Esophagus (tissue), 2 donors: ENCODE measurements at regions not wholly inside any gene's neighbourhood (a gene's known extent, or its start where the extent isn't known, plus 50 kb on each side); places are given as distances from the start of the nearest gene placed in this dataset.

Experiments
- H3K27ac ChIP-seq, 2 donors: one replicate each; pipeline ENCODE4 v1.5.1; 2013; ENCODE audit warnings: low read depth in 2 of 2, mild to moderate bottlenecking in 2 of 2, inconsistent platforms in 1 of 2, low read length in 1 of 2, moderate library complexity in 1 of 2
- H3K27me3 ChIP-seq, 2 donors: one replicate each; pipeline ENCODE4 v1.6.1; 2013; ENCODE audit warnings: low read length in 2 of 2, control low read depth in 1 of 2, mild to moderate bottlenecking in 1 of 2; ENCODE audit not compliant: insufficient read depth in 2 of 2, control insufficient read depth in 1 of 2
- H3K36me3 ChIP-seq, 2 donors: one replicate each; pipeline ENCODE4 v1.6.1; 2013; ENCODE audit warnings: low read length in 1 of 2; ENCODE audit not compliant: control insufficient read depth in 2 of 2, insufficient read depth in 2 of 2
- H3K4me1 ChIP-seq, 2 donors: one replicate each; pipeline ENCODE4 v1.6.1; 2013; ENCODE audit warnings: low read length in 1 of 2; ENCODE audit not compliant: control insufficient read depth in 2 of 2, insufficient read depth in 2 of 2
- H3K4me3 ChIP-seq, 2 donors: one replicate each; pipeline ENCODE4 v1.5.1; 2013; ENCODE audit warnings: low read length in 2 of 2, mild to moderate bottlenecking in 2 of 2, low read depth in 1 of 2, moderate library complexity in 1 of 2
- H3K9me3 ChIP-seq, 2 donors: one replicate each; pipeline ENCODE4 v1.6.1; 2013; ENCODE audit warnings: mild to moderate bottlenecking in 2 of 2, low read depth in 1 of 2, low read length in 1 of 2, moderate library complexity in 1 of 2; ENCODE audit not compliant: control insufficient read depth in 2 of 2, insufficient read depth in 1 of 2
- WGBS, 2 donors: extraction: QIAGEN DNeasy Blood & Tissue Kit; methylation state at CpG; one replicate each; pipeline ENCODE4 v1.1.7; 2013; 5-methylcytosine and 5-hydroxymethylcytosine counted together
- donor health status: healthy with polysubstance abuse.
- donor health status: Bipolar disorder and iron deficiency.

GRCh38 chr2:219946529-219946928 lies 319.1 kb downstream of the SLC4A3 start:
- Histone ChIP-seq H3K27me3 (no peaks in the 10 kb centered on the region), H3K36me3 (no peaks in the 10 kb centered on the region), H3K9me3 (no peaks in the 10 kb centered on the region)

GRCh38 chr2:219947575-219947974 lies 320.1 kb downstream of the SLC4A3 start:
- H3K27ac ChIP-seq, result no peak overlapping the region
- no peaks in the 10 kb centered on the region for H3K9me3 ChIP-seq
- no peak overlapping the region for H3K4me3 ChIP-seq
- H3K4me1 ChIP-seq, result no peaks in the 10 kb centered on the region
- no peaks in the 10 kb centered on the region for H3K27me3 ChIP-seq
- 86 to 92% methylated on average over 3 of the region's 3 CpGs for WGBS, 2 donors
- H3K36me3 ChIP-seq, result no peaks in the 10 kb centered on the region

More at GRCh38 chr2:219946529-219946928, 319.1 kb downstream of the SLC4A3 start:
- H3K27ac ChIP-seq, result no peak overlapping the region
- no peak overlapping the region for H3K4me3 ChIP-seq
- no peaks in the 10 kb centered on the region for H3K4me1 ChIP-seq

- Histone ChIP-seq H3K36me3 (no peaks in the 10 kb centered on the region), H3K4me3 (no peak overlapping the region), H3K9me3 (no peaks in the 10 kb centered on the region), H3K27ac (no peak overlapping the region), H3K27me3 (no peaks in the 10 kb centered on the region), H3K4me1 (no peaks in the 10 kb centered on the region)
- WGBS, 2 donors, result 81 to 89% methylated on average over 3 of the region's 3 CpGs
Measured at GRCh38 chr2:219949053-219949452, 321.6 kb downstream of the SLC4A3 start.

- no peak overlapping the region for H3K4me3 ChIP-seq
- H3K27ac ChIP-seq, result no peak overlapping the region
- no peaks in the 10 kb centered on the region for H3K36me3 ChIP-seq
- H3K4me1 ChIP-seq, result no peaks in the 10 kb centered on the region
- no peaks in the 10 kb centered on the region for H3K9me3 ChIP-seq
- H3K27me3 ChIP-seq, result no peaks in the 10 kb centered on the region
Measured at GRCh38 chr2:219951099-219951498, 323.7 kb downstream of the SLC4A3 start.

GRCh38 chr2:219954331-219954730 lies 326.9 kb downstream of the SLC4A3 start:
- no peak overlapping the region for H3K27ac ChIP-seq
- no peaks in the 10 kb centered on the region for H3K36me3 ChIP-seq
- H3K9me3 ChIP-seq, result peaks cover 0 to 3% of the 10 kb centered on the region in 2 donors
- no peaks in the 10 kb centered on the region for H3K27me3 ChIP-seq
- no peak overlapping the region for H3K4me3 ChIP-seq
- 37 to 40% methylated on average over 1 of the region's 1 CpG for WGBS, 2 donors
- H3K4me1 ChIP-seq, result no peaks in the 10 kb centered on the region

- Histone ChIP-seq H3K27ac (no peak overlapping the region), H3K4me3 (no peak overlapping the region), H3K9me3 (peaks cover 0 to 3% of the 10 kb centered on the region in 2 donors), H3K27me3 (no peaks in the 10 kb centered on the region), H3K4me1 (no peaks in the 10 kb centered on the region), H3K36me3 (no peaks in the 10 kb centered on the region)
- WGBS, 2 donors, result 0 to 16% methylated on average over 1 of the region's 1 CpG
Measured at GRCh38 chr2:219957820-219958219, 330.4 kb downstream of the SLC4A3 start.

GRCh38 chr2:219958941-219959340 lies 331.5 kb downstream of the SLC4A3 start:
- Histone ChIP-seq H3K36me3 (no peaks in the 10 kb centered on the region), H3K4me1 (no peaks in the 10 kb centered on the region), H3K4me3 (no peak overlapping the region), H3K27me3 (no peaks in the 10 kb centered on the region), H3K27ac (no peak overlapping the region), H3K9me3 (peaks cover 0 to 3% of the 10 kb centered on the region in 2 donors)
- WGBS, 2 donors, result 66 to 71% methylated on average over 1 of the region's 1 CpG

- no peaks in the 10 kb centered on the region for H3K4me1 ChIP-seq
- peaks cover 0 to 3% of the 10 kb centered on the region in 2 donors for H3K9me3 ChIP-seq
- no peaks in the 10 kb centered on the region for H3K36me3 ChIP-seq
- no peak overlapping the region for H3K27ac ChIP-seq
- 59 to 60% methylated on average over 4 of the region's 4 CpGs for WGBS, 2 donors
- H3K4me3 ChIP-seq, result no peak overlapping the region
- H3K27me3 ChIP-seq, result no peaks in the 10 kb centered on the region
Measured at GRCh38 chr2:219959471-219959870, 332.0 kb downstream of the SLC4A3 start.

- Histone ChIP-seq H3K36me3 (no peaks in the 10 kb centered on the region), H3K9me3 (peaks cover 0 to 3% of the 10 kb centered on the region in 2 donors), H3K4me1 (no peaks in the 10 kb centered on the region), H3K4me3 (no peak overlapping the region), H3K27ac (no peak overlapping the region), H3K27me3 (no peaks in the 10 kb centered on the region)
- WGBS, 2 donors, result 54 to 59% methylated on average over 4 of the region's 4 CpGs
Measured at GRCh38 chr2:219961947-219962498, 334.6 kb downstream of the SLC4A3 start.

- H3K9me3 ChIP-seq, result no peaks in the 10 kb centered on the region
- H3K27me3 ChIP-seq, result no peaks in the 10 kb centered on the region
- WGBS, 2 donors, result 74 to 81% methylated on average over 2 of the region's 2 CpGs
- H3K4me3 ChIP-seq, result no peak overlapping the region
- H3K27ac ChIP-seq, result no peak overlapping the region
- no peaks in the 10 kb centered on the region for H3K36me3 ChIP-seq
- no peaks in the 10 kb centered on the region for H3K4me1 ChIP-seq
Measured at GRCh38 chr2:219962801-219963200, 335.4 kb downstream of the SLC4A3 start.
